GM19395 (cell line): ENCODE measurements at regions not wholly inside any gene's neighbourhood (a gene's known extent, or its start where the extent isn't known, plus 50 kb on each side); places are given as distances from the start of the nearest gene placed in this dataset.

Experiments
- ATAC-seq: cut with Tn5 transposase; IDR thresholded peaks from one replicate; pipeline ENCODE4 v1.9.1; 2021; ENCODE audit warnings: mild to moderate bottlenecking, moderate library complexity; ENCODE audit not compliant: unreplicated experiment

DNA sequence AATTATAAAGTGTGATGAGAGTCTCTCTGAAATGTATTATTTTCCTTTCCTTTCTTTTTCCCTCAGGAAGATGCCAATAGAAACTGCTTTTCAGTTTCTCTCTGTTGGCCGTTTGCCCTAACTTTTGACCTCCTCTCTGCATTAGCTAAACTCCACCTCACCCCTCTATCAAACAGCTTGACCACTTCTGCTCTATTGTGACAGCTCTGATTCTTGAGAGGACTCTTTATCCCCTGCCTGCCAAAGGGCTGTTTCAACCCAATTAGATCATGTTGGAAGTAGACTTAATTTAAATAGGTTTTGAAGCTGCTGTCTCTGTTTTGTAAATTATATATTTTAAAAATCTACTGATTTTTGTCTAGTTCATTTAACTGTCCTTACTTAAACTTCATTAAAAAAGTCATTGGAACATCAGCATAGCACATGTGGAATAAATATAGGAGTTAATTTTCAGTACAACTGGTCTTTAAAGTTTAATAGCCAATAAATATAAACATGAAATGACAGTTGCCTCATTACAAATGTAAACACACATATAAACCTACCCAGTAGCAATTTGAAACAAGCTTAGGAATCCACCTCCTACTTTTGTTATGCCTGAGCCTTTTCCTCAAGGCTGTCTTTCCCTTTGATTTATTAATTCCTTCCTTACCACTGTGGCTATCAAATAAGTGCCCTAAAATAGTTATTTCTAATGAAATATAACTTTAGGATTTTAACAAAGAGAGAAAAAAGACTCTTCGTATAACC, 152.0 kb downstream of the CHRM3 start:
- ATAC-seq: no peak

DNA sequence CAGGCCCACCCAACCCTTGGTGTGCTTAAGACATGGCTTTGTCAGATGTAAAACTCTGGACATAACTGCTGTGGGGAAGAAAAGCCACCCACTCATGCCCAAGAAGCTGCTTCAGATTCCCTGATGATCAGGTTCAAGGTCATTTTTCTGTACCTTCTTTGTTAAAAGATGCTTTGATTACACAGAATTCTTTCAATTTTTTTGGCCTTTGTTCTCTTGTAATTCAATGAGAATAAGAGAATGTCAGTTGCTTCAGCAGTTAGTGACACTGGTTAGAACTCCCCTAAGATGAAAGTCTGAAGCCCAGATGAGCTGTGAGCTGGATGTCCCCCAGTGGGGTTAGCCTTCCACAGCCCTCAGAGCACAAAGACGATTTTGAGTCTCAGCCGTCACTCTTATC, 152.7 kb downstream of the CHRM3 start:
- ATAC-seq: no peak

DNA sequence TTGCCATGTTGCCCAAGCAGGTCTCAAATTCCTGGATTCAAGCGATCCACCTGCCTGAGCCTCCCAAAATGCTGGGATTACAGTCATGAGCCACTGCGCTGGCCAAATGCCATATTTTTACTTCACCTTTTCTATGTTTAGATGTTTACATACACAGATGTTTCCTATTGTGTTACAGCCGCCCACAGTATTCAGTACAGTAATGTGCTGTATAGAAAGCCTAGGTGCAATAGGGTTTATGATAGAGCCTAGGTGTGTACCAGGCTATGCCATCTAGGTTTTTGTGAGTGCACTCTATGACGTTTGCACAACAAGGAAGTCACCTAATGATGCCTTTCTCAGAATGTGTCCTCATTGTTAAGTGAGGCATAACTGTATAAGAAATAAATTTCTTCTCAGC, 153.4 kb downstream of the CHRM3 start:
- ATAC-seq: no peak

DNA sequence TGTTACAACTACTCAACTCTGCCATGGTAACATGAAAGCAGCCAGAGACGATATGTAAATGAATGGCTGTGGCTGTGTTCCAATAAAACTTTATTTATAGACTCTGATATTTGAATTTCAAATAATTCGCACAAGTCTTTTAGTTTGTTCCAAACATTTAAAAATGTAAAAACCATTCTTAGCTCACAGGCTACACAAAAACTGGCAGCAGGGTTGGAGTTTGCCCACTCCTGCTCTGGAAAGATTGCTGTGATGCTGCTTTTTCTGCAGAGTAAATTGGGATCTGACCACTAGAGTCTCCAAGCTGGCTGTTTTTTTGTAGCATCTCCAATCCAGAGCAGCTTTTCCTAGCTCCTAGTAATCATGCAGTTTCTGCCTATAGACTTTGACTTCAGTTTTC, 157.5 kb downstream of the CHRM3 start:
- ATAC-seq: no peak

DNA sequence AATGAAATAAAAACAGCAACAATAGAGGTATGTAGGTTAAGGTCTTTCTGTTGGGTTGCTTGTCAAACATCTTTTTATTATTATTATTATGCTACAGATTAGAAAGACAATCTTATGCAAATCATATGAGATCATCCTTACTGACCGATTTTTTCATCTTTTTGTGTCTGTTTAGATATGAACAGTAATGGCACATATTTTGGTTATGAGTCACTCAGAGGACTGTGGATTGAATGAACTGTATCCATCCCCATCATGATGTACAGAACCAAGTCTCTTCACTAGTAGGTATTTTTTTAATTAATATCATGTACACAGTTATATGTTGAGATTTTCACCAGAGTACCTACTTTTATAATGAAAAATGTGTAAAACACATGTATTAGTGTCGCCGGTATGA, 159.1 kb downstream of the CHRM3 start:
- ATAC-seq: no peak

DNA sequence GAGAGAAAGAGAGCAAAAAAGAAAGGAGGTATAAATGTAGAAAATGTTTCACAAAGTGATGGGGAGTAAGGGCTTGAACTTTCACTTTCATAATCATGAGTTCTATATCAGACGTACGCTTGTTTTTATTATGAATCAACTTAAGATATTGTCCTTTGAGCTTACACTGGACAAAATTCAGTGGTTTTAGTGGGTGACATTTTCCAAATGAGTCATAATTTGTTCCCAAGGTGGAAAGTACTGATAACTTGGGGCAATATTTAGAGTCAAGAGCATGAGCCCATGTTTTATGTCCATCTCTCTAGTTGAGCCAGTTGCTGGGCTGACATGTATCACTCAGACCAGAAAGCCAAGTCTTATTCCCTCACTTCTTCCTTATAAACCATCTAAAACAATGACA, 161.6 kb downstream of the CHRM3 start:
- no peak for ATAC-seq

DNA sequence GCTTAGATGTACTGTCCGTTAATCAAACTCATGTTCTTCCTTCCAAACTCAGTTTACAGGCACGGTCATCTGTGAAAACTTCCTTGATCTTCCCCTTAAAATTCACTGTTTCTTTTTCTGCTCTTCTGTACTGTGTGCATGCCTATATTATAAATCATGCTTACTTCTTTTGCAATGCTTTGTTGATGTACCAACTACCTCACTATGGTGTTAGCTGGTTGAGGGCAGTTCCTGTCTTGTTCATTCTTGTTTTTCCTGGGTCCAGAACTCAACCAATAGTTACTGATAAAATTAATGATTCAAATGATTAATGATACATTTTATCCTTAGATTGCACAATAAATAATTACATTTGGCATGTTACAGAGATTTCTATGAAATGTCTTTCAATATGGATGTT, 163.8 kb downstream of the CHRM3 start:
- ATAC-seq: no peak

DNA sequence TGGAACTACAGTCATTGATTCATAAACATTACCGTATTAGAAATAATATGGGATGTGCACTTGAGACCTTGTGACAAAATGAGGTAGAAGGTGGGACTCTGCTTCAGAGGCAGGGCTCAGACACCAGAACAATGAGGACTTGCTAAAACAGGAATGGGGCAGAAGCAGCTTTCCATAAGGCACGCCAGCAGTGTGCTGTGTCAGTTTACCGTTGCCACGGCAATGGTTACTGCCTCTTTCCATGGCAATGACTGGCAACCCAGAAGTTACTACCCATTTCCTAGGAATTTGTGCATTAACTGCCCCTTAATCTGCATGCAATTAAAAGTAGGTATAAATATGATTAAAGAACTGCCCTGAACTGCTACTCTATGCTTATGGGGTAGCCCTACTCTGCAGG, 169.0 kb downstream of the CHRM3 start:
- no peak for ATAC-seq

DNA sequence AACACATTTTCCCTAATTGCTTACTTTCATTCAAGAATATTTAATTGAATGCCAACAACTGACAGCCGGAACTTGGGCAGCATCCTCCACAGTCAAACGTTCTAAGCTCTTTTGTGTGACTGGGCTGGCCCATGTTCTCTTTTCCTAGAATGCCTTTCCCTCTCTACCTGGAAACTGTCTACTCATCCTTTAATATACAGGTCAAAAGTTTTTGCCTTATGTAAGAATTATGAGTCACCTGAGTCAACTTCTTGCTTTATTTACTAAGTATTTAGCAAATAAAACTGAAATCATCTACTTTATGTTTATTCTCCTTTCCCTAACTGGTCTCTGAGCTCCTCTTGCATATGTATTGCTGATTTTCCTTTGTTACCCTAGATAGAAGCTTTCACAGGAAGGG, 172.2 kb downstream of the CHRM3 start:
- no peak for ATAC-seq

DNA sequence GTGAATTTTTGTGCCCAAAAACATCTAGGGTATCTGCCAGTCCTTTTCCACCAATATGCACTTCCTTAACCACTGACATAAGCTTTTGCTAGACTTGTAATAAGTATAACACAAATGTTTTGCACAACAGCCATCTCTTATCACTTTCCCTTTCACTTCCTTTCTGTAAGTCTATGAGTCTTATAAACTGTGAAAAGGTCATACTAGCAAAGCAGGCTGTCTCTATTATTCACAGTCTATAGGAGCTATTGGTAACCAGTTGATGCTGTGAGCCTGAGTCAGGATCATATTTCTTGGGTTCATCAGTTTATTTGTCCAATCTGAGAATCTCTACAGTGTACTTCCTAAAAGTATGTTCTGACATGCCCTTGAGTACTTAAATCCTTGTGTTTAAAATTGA, 172.6 kb downstream of the CHRM3 start:
- ATAC-seq: no peak

DNA sequence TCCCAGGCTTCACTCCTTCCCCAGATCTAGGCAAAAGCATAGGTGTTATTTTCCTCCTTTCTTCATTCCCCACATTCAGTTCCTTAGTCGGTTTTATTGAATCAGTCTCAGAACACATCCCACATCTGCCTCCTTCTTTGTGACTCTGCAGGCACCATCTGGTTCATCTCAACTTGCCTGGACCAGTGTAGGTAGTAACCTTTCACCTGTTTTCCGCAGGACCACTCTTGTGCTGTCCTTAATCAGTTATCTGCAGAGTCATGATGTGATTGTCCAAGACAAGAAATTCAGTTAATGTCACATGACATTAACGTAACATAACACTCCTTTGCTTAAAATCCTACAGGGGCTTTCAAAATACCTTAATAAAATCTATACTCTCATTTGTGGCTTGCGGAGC, 174.6 kb downstream of the CHRM3 start:
- ATAC-seq: no peak

DNA sequence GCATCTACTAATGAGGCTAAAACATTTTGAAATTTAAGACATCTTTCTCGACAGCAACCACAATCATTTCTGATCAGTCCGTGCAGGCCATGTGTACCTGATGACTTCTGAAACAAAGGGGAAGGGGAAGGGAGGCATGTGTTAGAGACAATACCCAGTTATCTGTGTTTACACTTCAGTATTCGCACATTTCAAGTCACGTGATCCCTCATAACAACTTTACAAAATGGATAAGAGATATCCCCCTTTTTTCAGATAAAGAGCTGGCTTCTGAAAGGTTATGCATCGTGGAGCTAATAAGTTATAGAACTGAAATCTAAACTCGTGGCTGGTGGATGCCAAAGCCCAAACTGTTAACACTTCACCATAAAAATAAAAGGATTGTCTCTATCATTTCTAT, 175.7 kb downstream of the CHRM3 start:
- ATAC-seq: no peak

DNA sequence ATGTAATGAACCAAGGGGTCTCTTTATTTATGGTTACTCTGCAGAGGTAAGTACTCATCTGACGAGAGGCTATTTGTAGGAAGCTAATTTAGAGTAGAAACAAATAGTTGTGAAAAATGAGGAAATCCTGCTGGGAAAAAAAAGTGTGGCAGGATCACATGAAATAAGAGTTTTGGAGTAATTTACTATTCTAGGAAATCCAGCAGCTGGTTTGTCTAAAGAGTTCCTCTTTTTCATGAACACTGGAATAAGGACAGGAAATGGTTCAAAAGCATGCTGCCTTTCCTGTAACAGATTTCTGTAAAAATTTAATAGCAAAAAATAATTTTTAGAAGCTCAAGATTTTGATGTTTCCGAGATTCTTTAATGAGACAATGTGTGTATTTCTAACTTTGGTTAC, 177.3 kb downstream of the CHRM3 start:
- ATAC-seq: no peak

DNA sequence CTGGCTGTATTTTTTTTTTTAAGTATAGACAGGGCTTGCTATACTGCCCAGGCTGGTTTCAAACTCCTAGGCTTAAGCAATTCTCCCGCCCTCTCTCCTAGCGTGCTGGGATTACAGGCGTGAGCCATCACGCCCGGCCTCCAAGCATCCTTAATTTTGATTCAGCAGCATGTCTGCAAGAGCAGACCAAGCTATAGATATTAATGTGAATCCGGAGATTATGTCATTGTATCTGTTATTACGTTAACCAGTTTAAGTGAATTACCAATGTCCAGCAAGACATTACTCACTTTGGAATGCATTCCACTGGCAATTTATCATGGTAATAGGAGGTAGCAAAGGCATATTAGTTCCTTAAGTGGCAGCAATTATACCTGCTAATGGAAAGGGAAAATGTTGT, 179.7 kb downstream of the CHRM3 start:
- ATAC-seq: no peak

DNA sequence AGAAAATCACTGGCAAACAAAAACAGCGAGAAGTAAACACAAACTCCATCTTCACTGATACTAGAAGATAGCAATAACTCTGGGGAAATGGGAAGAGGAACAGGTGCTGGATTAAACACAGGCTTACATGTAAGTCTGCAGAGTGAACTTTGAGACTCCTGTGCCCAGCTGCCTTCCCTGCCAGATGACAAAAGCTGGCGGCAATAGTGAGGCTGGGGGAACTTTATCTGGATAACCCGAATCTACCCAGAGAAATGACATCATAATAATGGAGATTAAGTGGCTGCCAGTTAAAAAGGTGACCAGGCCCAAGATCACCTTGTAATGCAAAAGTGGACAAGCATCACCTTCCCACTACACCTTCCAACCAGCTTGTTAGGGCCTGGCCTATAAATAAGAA, 184.5 kb downstream of the CHRM3 start:
- ATAC-seq: no peak

DNA sequence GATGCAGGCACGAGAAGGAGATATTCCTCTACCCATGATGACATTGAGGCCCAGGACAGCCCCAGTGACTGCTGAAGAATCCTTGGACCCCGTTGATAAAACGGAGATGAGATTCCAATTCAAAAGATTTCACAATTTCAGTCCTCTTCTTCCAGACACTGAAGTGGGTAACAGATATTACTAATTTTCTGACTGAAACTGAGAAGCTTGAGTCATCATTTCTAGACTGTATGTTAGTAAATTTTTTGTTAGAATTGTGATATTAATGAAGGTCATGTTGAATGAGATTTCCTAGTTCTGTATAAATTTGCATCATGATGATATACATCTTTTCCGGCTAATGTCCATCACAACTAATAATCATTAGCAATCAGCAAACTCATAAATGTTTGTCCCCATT, 185.8 kb downstream of the CHRM3 start:
- ATAC-seq: no peak

DNA sequence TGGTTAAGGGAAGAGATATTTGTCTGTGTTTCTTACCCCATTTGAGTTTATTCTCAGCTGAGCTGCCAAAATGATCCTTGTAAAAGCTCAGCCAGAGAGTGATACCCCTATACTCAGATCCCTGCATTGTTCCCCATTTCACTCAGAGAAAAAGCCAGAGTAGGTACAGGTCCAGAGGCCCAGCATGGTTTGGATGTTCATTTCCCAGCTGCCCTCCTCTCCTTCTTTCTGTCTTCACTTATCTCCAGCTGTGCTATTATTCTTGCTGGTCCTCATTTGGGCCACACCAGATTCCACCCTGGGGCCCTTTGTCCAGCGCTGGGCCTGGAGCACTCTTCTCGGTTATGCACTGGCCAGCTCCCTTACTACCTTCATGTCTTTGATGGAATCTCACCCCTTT, 187.7 kb downstream of the CHRM3 start:
- ATAC-seq: no peak

DNA sequence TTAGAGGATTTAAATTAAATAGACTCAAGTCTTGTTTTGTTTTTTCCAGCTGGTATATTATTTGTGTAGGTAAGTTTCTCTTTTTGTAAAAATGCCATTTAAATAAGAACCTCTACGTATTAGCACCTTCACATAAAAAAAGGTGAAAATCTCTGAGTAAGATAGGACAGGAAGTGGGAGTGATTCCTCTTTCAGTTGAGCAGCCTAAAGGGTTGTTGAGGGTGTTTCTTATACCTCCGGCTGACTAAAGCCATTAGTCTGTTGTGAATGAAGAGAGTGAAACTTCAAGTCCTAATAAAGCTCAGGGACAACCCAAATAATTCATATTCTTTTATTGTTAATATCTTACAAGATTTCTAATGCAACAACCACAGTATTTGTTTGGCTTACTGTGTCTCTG, 188.7 kb downstream of the CHRM3 start:
- no peak for ATAC-seq

DNA sequence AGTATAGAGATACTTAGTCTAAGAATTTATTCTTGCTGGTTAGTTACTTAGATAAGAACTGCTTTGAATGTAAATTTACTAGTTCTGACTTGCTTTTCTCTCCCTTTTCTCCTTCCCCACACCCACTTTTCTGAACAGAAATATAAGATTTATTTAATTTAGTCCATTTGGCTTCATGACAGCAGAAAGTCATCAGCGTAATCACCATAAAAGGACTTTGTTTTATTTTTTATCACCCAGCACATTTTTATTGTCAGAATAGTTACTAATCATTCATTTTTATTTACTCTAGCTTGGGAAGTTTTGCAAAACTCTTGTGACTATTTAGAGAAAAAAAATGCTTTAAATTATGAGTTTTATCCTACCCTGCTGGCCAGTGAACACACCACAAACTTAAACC, 197.2 kb downstream of the CHRM3 start:
- ATAC-seq: no peak

DNA sequence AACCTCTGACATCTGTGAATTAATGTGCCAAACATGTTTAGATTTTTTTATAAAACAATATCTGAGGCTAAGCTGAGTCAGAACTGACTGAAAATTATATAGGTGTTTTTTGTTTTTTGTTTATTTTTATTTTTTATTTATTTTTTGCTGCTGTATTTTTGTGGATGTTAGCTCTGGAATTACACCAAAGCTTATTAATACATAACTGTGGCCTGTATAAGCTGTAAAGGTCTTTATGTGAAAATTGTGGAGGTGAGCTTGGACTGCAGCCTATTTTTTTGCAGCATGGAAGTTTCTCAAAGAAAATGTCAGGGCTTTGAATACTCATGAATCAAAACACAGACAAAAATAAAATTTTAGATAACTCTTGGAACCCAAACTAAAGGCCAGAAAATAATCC, 199.8 kb downstream of the CHRM3 start:
- ATAC-seq: no peak

DNA sequence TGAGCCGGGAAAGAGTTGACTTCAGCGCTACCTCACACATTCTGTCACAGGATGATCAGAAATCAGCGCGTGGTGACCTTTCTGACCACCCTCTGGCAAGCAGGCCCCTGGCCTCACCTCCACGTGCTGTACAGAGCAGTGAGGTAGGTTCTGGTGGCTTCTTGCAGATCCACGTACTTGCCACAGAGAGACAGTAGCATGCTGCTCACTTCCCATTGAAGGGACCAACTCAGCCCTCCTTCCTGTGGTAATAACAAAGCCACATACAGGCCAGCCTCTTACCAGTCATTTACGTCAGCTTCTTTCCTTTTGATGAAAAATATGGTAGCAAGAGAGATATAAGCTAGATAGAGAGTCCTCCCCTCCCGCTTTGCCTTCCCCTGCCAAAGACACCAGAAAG, 200.7 kb downstream of the CHRM3 start:
- ATAC-seq: no peak

DNA sequence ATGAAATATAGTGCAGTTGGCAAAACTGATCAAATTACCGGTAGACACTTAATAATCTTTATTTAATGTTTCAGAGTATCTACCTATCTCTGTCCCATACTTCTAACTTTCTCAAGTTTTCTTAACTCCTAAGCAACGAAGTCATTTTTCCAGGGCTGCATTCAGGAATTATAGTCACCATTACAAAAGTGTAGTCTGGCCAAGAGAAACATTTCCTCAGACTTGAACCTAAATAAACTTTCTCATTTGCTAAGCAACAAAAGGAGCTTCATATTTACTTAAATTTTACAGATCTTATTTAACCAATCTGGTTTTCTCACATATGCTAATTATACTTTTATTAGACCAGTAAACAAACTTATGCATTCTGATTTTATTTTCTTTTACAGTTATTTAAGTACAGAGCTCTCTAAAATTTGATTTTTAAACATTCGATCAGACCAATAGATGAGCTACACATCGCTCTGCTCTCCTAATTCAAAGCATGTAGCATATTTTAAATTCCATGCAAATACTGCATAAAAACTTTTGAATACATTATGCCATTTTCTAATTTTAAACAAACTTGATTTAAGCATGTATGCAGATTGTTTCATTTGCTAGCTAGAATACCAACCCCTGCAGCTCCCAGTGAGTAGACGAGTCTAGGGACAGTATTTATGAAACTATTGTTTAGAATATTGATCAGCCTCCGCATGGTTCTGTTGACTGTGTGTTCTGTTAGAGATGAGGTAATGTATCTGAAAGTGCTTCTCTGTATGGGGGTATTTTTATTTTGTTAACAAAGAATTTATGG, 201.4 kb downstream of the CHRM3 start:
- ATAC-seq: no peak

DNA sequence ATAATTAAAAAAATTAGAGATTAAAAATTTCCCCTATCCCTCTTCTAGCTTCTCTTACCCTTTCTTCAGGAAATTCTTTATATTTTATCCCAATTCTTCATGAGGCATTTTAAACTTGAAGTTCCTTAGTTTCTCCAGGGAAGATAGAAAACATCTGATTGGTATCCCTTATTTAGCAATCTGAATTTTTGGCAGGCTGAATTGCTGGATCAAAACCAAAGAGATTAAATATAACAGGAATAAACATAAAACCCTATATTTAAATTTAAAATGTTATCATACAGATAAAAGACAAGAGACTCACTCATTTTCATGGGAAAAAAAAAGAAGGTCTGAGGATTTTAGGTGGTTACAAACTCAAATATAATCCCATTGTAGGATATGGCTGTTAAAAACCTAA, 204.2 kb downstream of the CHRM3 start:
- ATAC-seq: no peak
